Stimulated activated CD8-positive, alpha-beta memory T cell treated with anti-CD3 and anti-CD28 coated beads, Interleukin-12 subunit alpha, Interleukin-12 subunit beta, amount 100 ng/mL, for 24 hours (primary cell): ENCODE measurements at regions not wholly inside any gene's neighbourhood (a gene's known extent, or its start where the extent isn't known, plus 50 kb on each side); places are given as distances from the start of the nearest gene placed in this dataset.

ENCODE experiments used
- DNase-seq: peaks from one replicate; pipeline ENCODE4 v3.0.0-alpha.2; 2020; ENCODE audit errors: extremely low read depth

- DNase-seq: no peak
These were observed 91.9 kb downstream of the IRF8 start for GRCh38 chr16:85990861-85991301.

- DNase-seq: no peak
These were observed 92.5 kb downstream of the IRF8 start for GRCh38 chr16:85991425-85991824.

GRCh38 chr16:85991856-85992255 lies 92.9 kb downstream of the IRF8 start:
- DNase-seq: no peak

- no peak for DNase-seq
These were observed 93.4 kb downstream of the IRF8 start for GRCh38 chr16:85992359-85992758.

- DNase-seq: no peak
These were observed 93.8 kb downstream of the IRF8 start for GRCh38 chr16:85992779-85993178.

- no peak for DNase-seq
These were observed 95.8 kb downstream of the IRF8 start for GRCh38 chr16:85994492-85995490.

- no peak for DNase-seq
These were observed 96.8 kb downstream of the IRF8 start for GRCh38 chr16:85995541-85996423.

GRCh38 chr16:85996843-85997242 lies 97.9 kb downstream of the IRF8 start:
- no peak for DNase-seq

GRCh38 chr16:85998171-85998867 lies 99.4 kb downstream of the IRF8 start:
- no peak for DNase-seq

- no peak for DNase-seq
These were observed 100.1 kb downstream of the IRF8 start for GRCh38 chr16:85998868-85999729.

GRCh38 chr16:85999778-86000177 lies 100.8 kb downstream of the IRF8 start:
- DNase-seq: no peak

- DNase-seq: no peak
These were observed 103.4 kb downstream of the IRF8 start for GRCh38 chr16:86002178-86002900.

- no peak for DNase-seq
These were observed 108.6 kb downstream of the IRF8 start for GRCh38 chr16:86007524-86007923.

- no peak for DNase-seq
These were observed 111.7 kb downstream of the IRF8 start for GRCh38 chr16:86010680-86011141.

- DNase-seq: no peak
These were observed 112.6 kb downstream of the IRF8 start for GRCh38 chr16:86011532-86011931.

GRCh38 chr16:86012221-86012620 lies 113.3 kb downstream of the IRF8 start:
- no peak for DNase-seq

- no peak for DNase-seq
These were observed 114.9 kb downstream of the IRF8 start for GRCh38 chr16:86013867-86014266.

- no peak for DNase-seq
These were observed 116.6 kb downstream of the IRF8 start for GRCh38 chr16:86015606-86016005.

- DNase-seq: no peak
These were observed 117.4 kb downstream of the IRF8 start for GRCh38 chr16:86016201-86016965.
